ENCODE measurements at regions not wholly inside any gene's neighbourhood (a gene's known extent, or its start where the extent isn't known, plus 50 kb on each side); places are given as distances from the start of the nearest gene placed in this dataset.

DNA sequence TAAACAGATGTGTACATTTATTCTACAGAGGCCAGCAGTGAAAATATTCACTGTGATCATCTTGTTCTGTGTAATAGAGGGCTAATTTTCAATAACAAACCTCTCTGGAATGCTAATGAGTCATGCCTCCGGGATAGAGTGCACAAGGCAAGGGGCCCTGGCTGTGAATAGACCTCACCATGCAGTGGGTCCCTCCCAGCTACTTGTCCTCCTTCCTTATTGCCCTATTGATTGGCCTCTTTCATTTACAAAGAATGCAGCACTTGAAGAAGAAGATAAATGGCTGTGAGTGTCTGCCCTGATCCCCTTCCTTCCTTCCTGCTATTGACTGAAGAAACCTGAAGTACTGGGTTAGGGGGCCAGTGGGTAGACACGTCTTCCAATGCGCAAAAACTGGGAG, 436.3 kb downstream of the WDR72 start (continued):
- TF ChIP-seq PRDM10 (IDR thresholded peaks at IDR 0.05; ENCODE audit: partially characterized antibody) (no peak), KAT7 (CRISPR knock-in tag; IDR thresholded peaks at IDR 0.05; ENCODE audit: borderline replicate concordance) (no peak)

DNA sequence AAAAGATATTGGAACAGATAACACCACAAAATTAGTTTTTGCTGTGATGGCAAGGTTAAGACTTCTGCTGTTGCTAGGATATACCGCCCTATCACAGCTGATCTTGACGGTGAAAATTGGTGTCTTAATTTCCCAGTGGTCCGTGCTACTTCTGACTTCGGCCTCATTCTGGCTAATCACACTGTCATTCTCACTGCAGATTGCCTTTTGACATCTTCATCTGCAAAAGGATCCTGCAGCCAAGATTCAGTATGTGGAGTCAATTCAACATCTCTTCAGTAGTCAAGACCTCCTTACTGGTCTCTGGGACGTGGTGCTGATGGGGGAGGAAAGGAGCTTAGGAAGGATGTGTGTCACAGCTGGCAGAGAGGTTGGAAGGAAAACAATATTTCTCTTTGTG, 438.6 kb downstream of the WDR72 start:
- Histone ChIP-seq H3K79me2 (ENCODE audit: control insufficient read depth, insufficient read depth, low read length) (no peaks in the 10 kb centered on the region), H3K4me1 (replicated peaks in 1 of 2; ENCODE audit: control insufficient read depth in 2 of 2, insufficient read depth in 2 of 2, low read length in 2 of 2) (no peaks in the 10 kb centered on the region), H3K27me3 (ENCODE audit: control insufficient read depth in 2 of 2, insufficient read depth in 2 of 2, low read length in 2 of 2) (no peaks in the 10 kb centered on the region), H3K9me1 (ENCODE audit: control insufficient read depth, insufficient read depth, low read length) (no peaks in the 10 kb centered on the region), H3K9ac (ENCODE audit: insufficient read depth in 1 of 2, low read depth in 2 of 2, low read length in 2 of 2) (no peak overlapping the region), H3K4me2 (ENCODE audit: insufficient read depth, low read length) (no peak overlapping the region), H4K20me1 (replicated peaks; ENCODE audit: control insufficient read depth, insufficient read depth, low read length) (no peaks in the 10 kb centered on the region), H3K9me3 (replicated peaks; ENCODE audit: control insufficient read depth, insufficient read depth, low read depth, low read length) (no peaks in the 10 kb centered on the region), H3K36me3 (ENCODE audit: control insufficient read depth, insufficient read depth, low read length) (no peaks in the 10 kb centered on the region), H3K27ac (ENCODE audit: extremely low read depth, low read depth, low read length) (no peak overlapping the region), H3K4me3 (no peak overlapping the region), H2AFZ (ENCODE audit: low read depth, low read length) (no peak overlapping the region)
- DNase-seq (ENCODE audit: extremely low read depth in 1 of 4, low spot score in 3 of 4) (no peak), ATAC-seq (no peak), FAIRE-seq (no peak)
- intact Hi-C loops (cut with micrococcal nuclease) (no loop called here), in situ Hi-C loops (cut with MboI) (no loop called here)
- ChIA-PET CTCF (ENCODE audit: low intra/inter-chr PET ratio) (no interaction called here), POLR2A (no interaction called here)
- WGBS (ENCODE audit: insufficient coverage, low coverage, missing lambda C conversion rate) = 2% methylated on average over 5 of the region's 5 CpGs
- no TSS peak for BruUV-seq (replicated peaks)
- no peak for TF ChIP-seq ESRRA (IDR thresholded peaks at IDR 0.05; ENCODE audit: borderline replicate concordance, low read depth)
- TF ChIP-seq ARID2 (IDR thresholded peaks at IDR 0.05) = no peak
- TF ChIP-seq NFIC (IDR thresholded peaks at IDR 0.05) = no peak
- no peak for TF ChIP-seq CTBP1 (IDR thresholded peaks at IDR 0.05; ENCODE audit: borderline replicate concordance)
- TF ChIP-seq ZNF583 (CRISPR knock-in tag; IDR thresholded peaks at IDR 0.05) = no peak
- TF ChIP-seq, protein P1, sequence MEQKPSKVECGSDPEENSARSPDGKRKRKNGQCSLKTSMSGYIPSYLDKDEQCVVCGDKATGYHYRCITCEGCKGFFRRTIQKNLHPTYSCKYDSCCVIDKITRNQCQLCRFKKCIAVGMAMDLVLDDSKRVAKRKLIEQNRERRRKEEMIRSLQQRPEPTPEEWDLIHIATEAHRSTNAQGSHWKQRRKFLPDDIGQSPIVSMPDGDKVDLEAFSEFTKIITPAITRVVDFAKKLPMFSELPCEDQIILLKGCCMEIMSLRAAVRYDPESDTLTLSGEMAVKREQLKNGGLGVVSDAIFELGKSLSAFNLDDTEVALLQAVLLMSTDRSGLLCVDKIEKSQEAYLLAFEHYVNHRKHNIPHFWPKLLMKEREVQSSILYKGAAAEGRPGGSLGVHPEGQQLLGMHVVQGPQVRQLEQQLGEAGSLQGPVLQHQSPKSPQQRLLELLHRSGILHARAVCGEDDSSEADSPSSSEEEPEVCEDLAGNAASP (IDR thresholded peaks at IDR 0.05) = no peak
- TF ChIP-seq ZNF589 (CRISPR knock-in tag; IDR thresholded peaks at IDR 0.05; ENCODE audit: low read depth) = no peak
- no peak for TF ChIP-seq PCBP1 (IDR thresholded peaks at IDR 0.05; ENCODE audit: low read depth, low read length, poor library complexity, severe bottlenecking)
- TF ChIP-seq FOXJ3 (CRISPR knock-in tag; IDR thresholded peaks at IDR 0.05) = no peak
- no peak for TF ChIP-seq FIP1L1 (IDR thresholded peaks at IDR 0.05; ENCODE audit: low read depth, low read length, poor library complexity, severe bottlenecking)
- no peak for TF ChIP-seq NFRKB (IDR thresholded peaks at IDR 0.05; ENCODE audit: low read depth)
- no peak for TF ChIP-seq GATAD2A (IDR thresholded peaks at IDR 0.05)
- TF ChIP-seq, protein P2, sequence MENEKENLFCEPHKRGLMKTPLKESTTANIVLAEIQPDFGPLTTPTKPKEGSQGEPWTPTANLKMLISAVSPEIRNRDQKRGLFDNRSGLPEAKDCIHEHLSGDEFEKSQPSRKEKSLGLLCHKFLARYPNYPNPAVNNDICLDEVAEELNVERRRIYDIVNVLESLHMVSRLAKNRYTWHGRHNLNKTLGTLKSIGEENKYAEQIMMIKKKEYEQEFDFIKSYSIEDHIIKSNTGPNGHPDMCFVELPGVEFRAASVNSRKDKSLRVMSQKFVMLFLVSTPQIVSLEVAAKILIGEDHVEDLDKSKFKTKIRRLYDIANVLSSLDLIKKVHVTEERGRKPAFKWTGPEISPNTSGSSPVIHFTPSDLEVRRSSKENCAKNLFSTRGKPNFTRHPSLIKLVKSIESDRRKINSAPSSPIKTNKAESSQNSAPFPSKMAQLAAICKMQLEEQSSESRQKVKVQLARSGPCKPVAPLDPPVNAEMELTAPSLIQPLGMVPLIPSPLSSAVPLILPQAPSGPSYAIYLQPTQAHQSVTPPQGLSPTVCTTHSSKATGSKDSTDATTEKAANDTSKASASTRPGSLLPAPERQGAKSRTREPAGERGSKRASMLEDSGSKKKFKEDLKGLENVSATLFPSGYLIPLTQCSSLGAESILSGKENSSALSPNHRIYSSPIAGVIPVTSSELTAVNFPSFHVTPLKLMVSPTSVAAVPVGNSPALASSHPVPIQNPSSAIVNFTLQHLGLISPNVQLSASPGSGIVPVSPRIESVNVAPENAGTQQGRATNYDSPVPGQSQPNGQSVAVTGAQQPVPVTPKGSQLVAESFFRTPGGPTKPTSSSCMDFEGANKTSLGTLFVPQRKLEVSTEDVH (IDR thresholded peaks at IDR 0.05; ENCODE audit: low read depth, partially characterized antibody) = no peak
